Left ventricle myocardium inferior (tissue), 1 donor: ENCODE measurements at regions not wholly inside any gene's neighbourhood (a gene's known extent, or its start where the extent isn't known, plus 50 kb on each side); places are given as distances from the start of the nearest gene placed in this dataset.

Experiments used
- DNase-seq: peaks from one replicate; pipeline ENCODE4 v3.0.0-alpha.2; 2020
- H3K27ac ChIP-seq: fragments of 200-600 bp; replicated peaks from 2 replicates; pipeline ENCODE4 v1.8.0; 2021
- H3K27me3 ChIP-seq: fragments of 200-600 bp; 2 replicates; pipeline ENCODE4 v1.8.0; 2021; ENCODE audit warnings: low read depth
- H3K36me3 ChIP-seq: fragments of 200-600 bp; 2 replicates; pipeline ENCODE4 v1.8.0; 2021
- H3K4me1 ChIP-seq: fragments of 200-600 bp; 2 replicates; pipeline ENCODE4 v1.8.0; 2021
- H3K4me3 ChIP-seq: fragments of 200-600 bp; 2 replicates; pipeline ENCODE4 v1.8.0; 2021; ENCODE audit warnings: mild to moderate bottlenecking, moderate library complexity
- H3K9me3 ChIP-seq: fragments of 200-600 bp; replicated peaks from 2 replicates; pipeline ENCODE4 v1.8.0; 2021
- intact Hi-C: fragments of 100-400 bp; cut with micrococcal nuclease; formaldehyde crosslinking; loops from one replicate; pipeline ENCODE4 v1.11.0; 2022
- TF ChIP-seq, protein P1 (sequence below): fragments of 200-600 bp; IDR thresholded peaks from 2 replicates; pipeline ENCODE4 v1.8.0; 2021; ENCODE audit warnings: antibody characterized with exemption, mild to moderate bottlenecking, borderline replicate concordance
- donor health status: DM: no; HTN: yes; CAD: no; lungs with severe emphysema.

GRCh38 chr6:34618430-34619182, 62.5 kb upstream of the SPDEF start:
- DNase-seq, result no peak
- intact Hi-C loops, result no loop called here
- Histone ChIP-seq H3K4me3 (no peak overlapping the region), H3K4me1 (peaks cover 16% of the 10 kb centered on the region), H3K27me3 (no peaks in the 10 kb centered on the region), H3K27ac (no peak overlapping the region), H3K9me3 (no peaks in the 10 kb centered on the region), H3K36me3 (peaks cover 8% of the 10 kb centered on the region)
- TF ChIP-seq, protein P1, sequence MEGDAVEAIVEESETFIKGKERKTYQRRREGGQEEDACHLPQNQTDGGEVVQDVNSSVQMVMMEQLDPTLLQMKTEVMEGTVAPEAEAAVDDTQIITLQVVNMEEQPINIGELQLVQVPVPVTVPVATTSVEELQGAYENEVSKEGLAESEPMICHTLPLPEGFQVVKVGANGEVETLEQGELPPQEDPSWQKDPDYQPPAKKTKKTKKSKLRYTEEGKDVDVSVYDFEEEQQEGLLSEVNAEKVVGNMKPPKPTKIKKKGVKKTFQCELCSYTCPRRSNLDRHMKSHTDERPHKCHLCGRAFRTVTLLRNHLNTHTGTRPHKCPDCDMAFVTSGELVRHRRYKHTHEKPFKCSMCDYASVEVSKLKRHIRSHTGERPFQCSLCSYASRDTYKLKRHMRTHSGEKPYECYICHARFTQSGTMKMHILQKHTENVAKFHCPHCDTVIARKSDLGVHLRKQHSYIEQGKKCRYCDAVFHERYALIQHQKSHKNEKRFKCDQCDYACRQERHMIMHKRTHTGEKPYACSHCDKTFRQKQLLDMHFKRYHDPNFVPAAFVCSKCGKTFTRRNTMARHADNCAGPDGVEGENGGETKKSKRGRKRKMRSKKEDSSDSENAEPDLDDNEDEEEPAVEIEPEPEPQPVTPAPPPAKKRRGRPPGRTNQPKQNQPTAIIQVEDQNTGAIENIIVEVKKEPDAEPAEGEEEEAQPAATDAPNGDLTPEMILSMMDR, result no peak

GRCh38 chr6:34617231-34617630, 61.1 kb upstream of the SPDEF start:
- Histone ChIP-seq H3K4me3 (no peak overlapping the region), H3K36me3 (peaks cover 8% of the 10 kb centered on the region), H3K27me3 (no peaks in the 10 kb centered on the region), H3K27ac (no peak overlapping the region), H3K9me3 (no peaks in the 10 kb centered on the region), H3K4me1 (peaks cover 16% of the 10 kb centered on the region)
- intact Hi-C loops, result no loop called here
- DNase-seq, result no peak
- TF ChIP-seq, protein P1, result no peak

DNA sequence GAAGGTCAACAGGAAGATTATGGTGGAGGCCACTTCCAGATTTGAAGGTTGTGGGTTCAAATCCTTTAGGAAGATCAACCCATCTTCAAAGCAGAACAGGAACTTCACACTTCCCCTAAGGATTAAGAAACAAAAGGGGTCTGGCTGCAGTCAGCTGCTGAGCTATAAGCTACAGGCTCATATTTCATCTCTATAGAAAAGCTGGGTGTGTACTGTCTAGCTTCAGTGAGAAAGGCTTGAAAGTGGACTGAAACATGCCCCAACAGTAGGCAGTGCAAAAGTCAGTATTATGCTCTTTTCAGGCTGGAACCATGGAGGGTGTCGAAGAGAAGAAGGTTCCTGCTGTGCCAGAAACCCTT, 60.1 kb upstream of the SPDEF start:
- Histone ChIP-seq H3K4me1 (peaks cover 20% of the 10 kb centered on the region), H3K27ac (no peak overlapping the region), H3K9me3 (no peaks in the 10 kb centered on the region), H3K4me3 (no peak overlapping the region), H3K36me3 (peaks cover 8% of the 10 kb centered on the region), H3K27me3 (no peaks in the 10 kb centered on the region)
- intact Hi-C loops, result no loop called here
- no peak for DNase-seq
- TF ChIP-seq, protein P1, result no peak

DNA sequence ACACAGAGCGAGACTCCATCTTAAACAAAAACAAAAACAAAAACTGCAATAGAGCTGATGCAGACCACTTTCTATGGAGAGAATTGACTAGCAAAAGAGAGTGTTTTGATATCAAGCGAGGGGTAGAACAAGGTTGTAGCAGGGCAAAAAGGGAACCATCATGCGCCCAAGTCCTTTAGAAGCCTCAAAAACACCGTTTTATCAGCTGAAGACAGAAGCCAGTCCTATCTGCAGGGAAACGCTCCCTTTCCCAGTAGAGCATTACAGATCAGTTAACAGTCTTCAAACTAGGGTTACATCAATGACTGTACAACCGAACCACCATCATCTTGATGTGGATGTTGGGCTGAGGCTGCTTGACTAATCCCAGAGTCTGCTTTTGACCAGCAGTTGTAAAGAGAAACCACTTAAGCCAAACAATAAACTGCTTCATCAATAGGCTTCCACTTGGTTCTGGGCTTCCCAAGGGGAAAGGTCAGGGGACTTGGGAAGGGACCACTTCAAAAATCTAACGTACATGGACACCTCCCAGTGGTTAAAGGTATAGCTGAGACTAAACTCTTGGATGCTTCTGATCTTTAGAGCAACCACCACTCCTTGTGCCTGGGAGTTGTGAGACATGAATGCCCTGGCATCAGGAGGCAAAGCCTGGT, 59.6 kb upstream of the SPDEF start:
- DNase-seq, result no peak
- H3K4me1 ChIP-seq, result peaks cover 25% of the 10 kb centered on the region
- H3K27ac ChIP-seq, result no peak overlapping the region
- intact Hi-C loops, result no loop called here
- no peak overlapping the region for H3K4me3 ChIP-seq
- H3K36me3 ChIP-seq, result peaks cover 8% of the 10 kb centered on the region
- H3K27me3 ChIP-seq, result no peaks in the 10 kb centered on the region
- TF ChIP-seq, protein P1, result no peak
- H3K9me3 ChIP-seq, result no peaks in the 10 kb centered on the region

- Histone ChIP-seq H3K4me3 (no peak overlapping the region), H3K27ac (peak overlapping the region; percentile 55), H3K9me3 (no peaks in the 10 kb centered on the region), H3K4me1 (peaks cover 31% of the 10 kb centered on the region), H3K36me3 (peaks cover 11% of the 10 kb centered on the region), H3K27me3 (no peaks in the 10 kb centered on the region)
- no peak for DNase-seq
- TF ChIP-seq, protein P1, result no peak
- intact Hi-C loops, result no loop called here
Measured at GRCh38 chr6:34610819-34611477, 54.8 kb upstream of the SPDEF start.
